Parathyroid adenoma (tissue), 2 donors: ENCODE measurements at regions not wholly inside any gene's neighbourhood (a gene's known extent, or its start where the extent isn't known, plus 50 kb on each side); places are given as distances from the start of the nearest gene placed in this dataset.

Experiments used
- H2AFZ ChIP-seq: fragments of 300-600 bp; sonication (generic); one replicate; pipeline ENCODE4 v1.7.0; 2017; ENCODE audit warnings: antibody characterized with exemption, mild to moderate bottlenecking
- H3K27ac ChIP-seq: fragments of 300-600 bp; sonication (generic); one replicate; pipeline ENCODE4 v1.7.0; 2017
- H3K27me3 ChIP-seq: fragments of 300-600 bp; sonication (generic); one replicate; pipeline ENCODE4 v1.7.0; 2017; ENCODE audit warnings: low read length; ENCODE audit not compliant: control insufficient read depth, insufficient read depth
- H3K36me3 ChIP-seq: fragments of 300-600 bp; sonication (generic); one replicate; pipeline ENCODE4 v1.7.0; 2017; ENCODE audit warnings: low read length; ENCODE audit not compliant: control insufficient read depth, insufficient read depth
- H3K4me1 ChIP-seq: fragments of 300-600 bp; sonication (generic); one replicate; pipeline ENCODE4 v1.7.0; 2017; ENCODE audit warnings: control low read depth
- H3K4me2 ChIP-seq: fragments of 300-600 bp; sonication (generic); one replicate; pipeline ENCODE4 v1.7.0; 2017; ENCODE audit warnings: low read length
- H3K4me3 ChIP-seq: fragments of 300-600 bp; sonication (generic); one replicate; pipeline ENCODE4 v1.7.0; 2017; ENCODE audit warnings: low read depth, low read length
- H3K79me2 ChIP-seq: fragments of 300-600 bp; sonication (generic); one replicate; pipeline ENCODE4 v1.7.0; 2017; ENCODE audit warnings: control low read depth
- H3K9ac ChIP-seq: fragments of 300-600 bp; sonication (generic); one replicate; pipeline ENCODE4 v1.7.0; 2017; ENCODE audit warnings: mild to moderate bottlenecking
- H3K9me3 ChIP-seq: fragments of 300-600 bp; sonication (generic); one replicate; pipeline ENCODE4 v1.7.0; 2017; ENCODE audit warnings: low read length; ENCODE audit not compliant: control insufficient read depth
- CTCF ChIP-seq: fragments of 300-600 bp; sonication (generic); IDR thresholded peaks from one replicate; pipeline ENCODE4 v1.7.0; 2017; ENCODE audit warnings: antibody characterized with exemption, mild to moderate bottlenecking
- donor health status: primary hyperparathyroidism.

GRCh38 chrX:134186362-134187121 is 50.4 kb upstream of the CCDC160 start:
- no peak overlapping the region for H3K4me3 ChIP-seq
- TF ChIP-seq CTCF: no peak
- no peaks in the 10 kb centered on the region for H3K79me2 ChIP-seq
- H3K27ac ChIP-seq: no peak overlapping the region
- H3K9ac ChIP-seq: no peak overlapping the region
- no peaks in the 10 kb centered on the region for H3K36me3 ChIP-seq
- no peaks in the 10 kb centered on the region for H3K27me3 ChIP-seq
- H3K4me1 ChIP-seq: no peaks in the 10 kb centered on the region
- no peaks in the 10 kb centered on the region for H3K9me3 ChIP-seq
- no peak overlapping the region for H3K4me2 ChIP-seq
- no peak overlapping the region for H2AFZ ChIP-seq
